ENCODE measurements at regions not wholly inside any gene's neighbourhood (a gene's known extent, or its start where the extent isn't known, plus 50 kb on each side); places are given as distances from the start of the nearest gene placed in this dataset.

- intact Hi-C loops (cut with DNase I, micrococcal nuclease) = no loop called here
Observed at GRCh38 chr2:10973766-10974165, 62.0 kb downstream of the KCNF1 start.

DNA sequence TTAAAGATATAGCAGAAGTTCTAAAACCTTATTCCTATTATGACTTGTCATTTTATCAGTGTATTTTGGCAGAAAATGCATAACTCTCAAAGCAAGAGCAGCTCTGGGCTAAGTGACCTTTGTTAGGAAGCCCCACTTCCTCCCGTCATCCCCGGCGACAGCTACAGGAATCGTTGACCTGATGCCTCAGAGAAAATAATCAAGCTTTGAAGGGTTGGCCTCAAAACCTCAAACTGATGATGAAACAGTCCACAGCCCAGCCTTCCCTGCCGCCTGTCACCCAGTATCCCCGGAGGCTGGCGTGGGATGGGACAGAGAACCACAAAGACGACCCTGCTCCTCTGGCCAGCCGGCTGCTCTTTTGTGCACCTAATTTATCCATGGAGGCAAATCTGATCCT is 65.3 kb downstream of the KCNF1 start:
- ChIA-PET CTCF (no interaction called here), POLR2A (no interaction called here)
- peaks cover 12 to 14% of the 10 kb centered on the region in 2 experiments for H3K27me3 ChIP-seq (ENCODE audit: control insufficient read depth in 1 of 2, insufficient read depth in 2 of 2, low read length in 2 of 2)
- DNase-seq (no peak), ATAC-seq (ENCODE audit: poor library complexity) (no peak)
- Mint-ChIP-seq H3K9me3 (no peaks in the 10 kb centered on the region), H3K27me3 (peaks cover 25% of the 10 kb centered on the region), H3K36me3 (ENCODE audit: low read depth) (no peaks in the 10 kb centered on the region), H3K4me3 (no peak overlapping the region), H3K4me1 (ENCODE audit: low read depth) (no peaks in the 10 kb centered on the region), H3K27ac (no peak overlapping the region)
- TF ChIP-seq, protein P1, sequence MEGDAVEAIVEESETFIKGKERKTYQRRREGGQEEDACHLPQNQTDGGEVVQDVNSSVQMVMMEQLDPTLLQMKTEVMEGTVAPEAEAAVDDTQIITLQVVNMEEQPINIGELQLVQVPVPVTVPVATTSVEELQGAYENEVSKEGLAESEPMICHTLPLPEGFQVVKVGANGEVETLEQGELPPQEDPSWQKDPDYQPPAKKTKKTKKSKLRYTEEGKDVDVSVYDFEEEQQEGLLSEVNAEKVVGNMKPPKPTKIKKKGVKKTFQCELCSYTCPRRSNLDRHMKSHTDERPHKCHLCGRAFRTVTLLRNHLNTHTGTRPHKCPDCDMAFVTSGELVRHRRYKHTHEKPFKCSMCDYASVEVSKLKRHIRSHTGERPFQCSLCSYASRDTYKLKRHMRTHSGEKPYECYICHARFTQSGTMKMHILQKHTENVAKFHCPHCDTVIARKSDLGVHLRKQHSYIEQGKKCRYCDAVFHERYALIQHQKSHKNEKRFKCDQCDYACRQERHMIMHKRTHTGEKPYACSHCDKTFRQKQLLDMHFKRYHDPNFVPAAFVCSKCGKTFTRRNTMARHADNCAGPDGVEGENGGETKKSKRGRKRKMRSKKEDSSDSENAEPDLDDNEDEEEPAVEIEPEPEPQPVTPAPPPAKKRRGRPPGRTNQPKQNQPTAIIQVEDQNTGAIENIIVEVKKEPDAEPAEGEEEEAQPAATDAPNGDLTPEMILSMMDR (IDR thresholded peaks at IDR 0.05) = no peak
- no peak overlapping the region for H3K27ac ChIP-seq (ENCODE audit: low read depth in 1 of 2, low read length in 2 of 2)
- intact Hi-C loops (cut with DNase I, micrococcal nuclease) = no loop called here
- H3K9me3 ChIP-seq (ENCODE audit: control insufficient read depth in 1 of 2, insufficient read depth in 1 of 2, low read length in 2 of 2) = no peaks in the 10 kb centered on the region
- H3K4me3 ChIP-seq (ENCODE audit: low read length) = no peak overlapping the region
- H3K4me1 ChIP-seq (ENCODE audit: insufficient read depth, low read length) = no peaks in the 10 kb centered on the region
- H3K36me3 ChIP-seq (ENCODE audit: insufficient read depth, low read length) = no peaks in the 10 kb centered on the region

More at GRCh38 chr2:10973766-10974165, 62.0 kb downstream of the KCNF1 start:
- Mint-ChIP-seq H3K27me3 (peaks cover 36% of the 10 kb centered on the region), H3K27ac (no peak overlapping the region), H3K4me1 (ENCODE audit: low read depth) (no peaks in the 10 kb centered on the region), H3K36me3 (ENCODE audit: low read depth) (no peaks in the 10 kb centered on the region), H3K4me3 (no peak overlapping the region), H3K9me3 (no peaks in the 10 kb centered on the region)
- CTCF ChIA-PET = no interaction called here
- H3K9me3 ChIP-seq (ENCODE audit: control insufficient read depth in 1 of 2, insufficient read depth in 1 of 2, low read length in 2 of 2) = peaks cover 0 to 5% of the 10 kb centered on the region in 2 experiments
- no peak overlapping the region for H3K27ac ChIP-seq (ENCODE audit: low read depth in 1 of 2, low read length in 2 of 2)
- TF ChIP-seq, protein P1 (IDR thresholded peaks at IDR 0.05) = no peak
- H3K27me3 ChIP-seq (ENCODE audit: control insufficient read depth in 1 of 2, insufficient read depth in 2 of 2, low read length in 2 of 2) = peaks cover 17 to 22% of the 10 kb centered on the region in 2 experiments
- H3K4me3 ChIP-seq (ENCODE audit: low read length) = no peak overlapping the region
- ATAC-seq (ENCODE audit: poor library complexity) (no peak), DNase-seq (no peak)
- POLR2A ChIA-PET = no interaction called here
- H3K4me1 ChIP-seq (ENCODE audit: insufficient read depth, low read length) = no peaks in the 10 kb centered on the region
- no peaks in the 10 kb centered on the region for H3K36me3 ChIP-seq (ENCODE audit: insufficient read depth, low read length)

DNA sequence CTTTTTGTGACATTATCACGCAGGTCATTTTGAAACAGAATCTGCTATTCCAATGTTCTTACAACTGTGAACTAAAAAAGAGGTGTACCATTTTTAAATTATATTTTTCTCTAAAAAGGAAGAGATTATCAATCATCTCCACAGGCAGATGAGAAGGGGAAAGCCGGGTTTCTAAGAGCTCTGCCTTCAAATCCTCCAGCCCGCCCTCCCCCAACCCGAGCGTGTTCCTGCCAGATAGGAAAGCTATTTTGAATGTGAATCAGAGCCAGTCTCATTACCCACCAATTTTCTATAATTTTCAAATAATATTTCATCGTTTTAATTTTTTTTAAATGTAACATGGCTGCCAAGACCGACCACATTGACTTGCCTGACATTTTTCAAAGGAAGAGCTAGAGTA is 65.9 kb downstream of the KCNF1 start:
- Histone ChIP-seq H3K36me3 (ENCODE audit: insufficient read depth, low read length) (no peaks in the 10 kb centered on the region), H3K27me3 (ENCODE audit: control insufficient read depth in 1 of 2, insufficient read depth in 2 of 2, low read length in 2 of 2) (peaks cover 10 to 14% of the 10 kb centered on the region in 2 experiments), H3K27ac (ENCODE audit: low read depth in 1 of 2, low read length in 2 of 2) (no peak overlapping the region), H3K4me3 (ENCODE audit: low read length) (no peak overlapping the region), H3K9me3 (ENCODE audit: control insufficient read depth in 1 of 2, insufficient read depth in 1 of 2, low read length in 2 of 2) (no peaks in the 10 kb centered on the region), H3K4me1 (ENCODE audit: insufficient read depth, low read length) (no peaks in the 10 kb centered on the region)
- Mint-ChIP-seq H3K4me3 (no peak overlapping the region), H3K4me1 (ENCODE audit: low read depth) (no peaks in the 10 kb centered on the region), H3K27me3 (peaks cover 25% of the 10 kb centered on the region), H3K36me3 (ENCODE audit: low read depth) (no peaks in the 10 kb centered on the region), H3K9me3 (no peaks in the 10 kb centered on the region), H3K27ac (no peak overlapping the region)
- POLR2A ChIA-PET = no interaction called here
- no peak for DNase-seq
- no peak for ATAC-seq (ENCODE audit: poor library complexity)
- intact Hi-C loops (cut with DNase I, micrococcal nuclease) = no loop called here
- CTCF ChIA-PET = no interaction called here
- TF ChIP-seq, protein P1 (IDR thresholded peaks at IDR 0.05) = no peak
